ENCODE measurements at regions not wholly inside any gene's neighbourhood (a gene's known extent, or its start where the extent isn't known, plus 50 kb on each side); places are given as distances from the start of the nearest gene placed in this dataset.

DNA sequence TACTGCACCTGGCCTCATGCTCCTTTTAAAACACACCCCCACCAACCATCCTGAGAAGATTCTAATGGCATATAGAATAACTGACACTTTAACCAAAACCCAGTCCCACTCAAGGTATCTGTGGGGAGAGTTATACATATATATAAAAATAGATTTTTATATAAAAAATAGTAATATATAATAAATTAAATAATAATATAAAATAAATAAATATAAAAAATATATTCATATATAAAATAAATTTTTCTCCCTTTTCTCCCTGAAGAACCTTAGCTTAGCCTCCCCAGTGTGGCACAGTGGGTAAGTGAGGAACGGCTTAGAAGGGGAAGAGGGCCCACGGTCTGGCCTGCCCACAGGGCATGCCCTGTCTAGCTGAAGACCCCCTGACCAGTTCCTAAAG is 51.1 kb upstream of the SSBP2 start:
- no peak for DNase-seq (ENCODE audit: low read depth)
- in situ Hi-C loops (cut with HindIII; ENCODE audit: low pct_unique_long_range_greater_than_20kb, low sequenced_read_pairs): no loop called here

- in situ Hi-C loops (cut with HindIII; ENCODE audit: low pct_unique_long_range_greater_than_20kb, low sequenced_read_pairs): no loop called here
- no peak for DNase-seq (ENCODE audit: low read depth)
These were observed 49.9 kb upstream of the SSBP2 start for GRCh38 chr5:81800797-81801196.
